Activated CD4-positive, alpha-beta T cell treated with anti-CD3 and anti-CD28 coated beads, Interleukin-2, amount 10 ng/mL, durations not matched to agents 24 days and 14 days (primary cell): ENCODE measurements at regions not wholly inside any gene's neighbourhood (a gene's known extent, or its start where the extent isn't known, plus 50 kb on each side); places are given as distances from the start of the nearest gene placed in this dataset.

ENCODE experiments used
- DNase-seq: peaks from one replicate; pipeline ENCODE4 v3.0.0; 2022
- H3K27ac Mint-ChIP-seq: one replicate; pipeline ENCODE4 v1.8.0; 2022; ENCODE audit warnings: mild to moderate bottlenecking, mixed read lengths
- H3K27me3 Mint-ChIP-seq: one replicate; pipeline ENCODE4 v1.8.0; 2022; ENCODE audit warnings: mixed read lengths
- H3K36me3 Mint-ChIP-seq: one replicate; pipeline ENCODE4 v1.8.0; 2022; ENCODE audit warnings: low read depth, mild to moderate bottlenecking, mixed read lengths
- H3K4me1 Mint-ChIP-seq: one replicate; pipeline ENCODE4 v1.8.0; 2021; ENCODE audit warnings: mixed read lengths
- H3K4me3 Mint-ChIP-seq: one replicate; pipeline ENCODE4 v1.8.0; 2022; ENCODE audit warnings: mild to moderate bottlenecking, moderate library complexity, mixed read lengths
- H3K9me3 Mint-ChIP-seq: one replicate; pipeline ENCODE4 v1.8.0; 2021; ENCODE audit warnings: mixed read lengths
- intact Hi-C: fragments of 100-400 bp; cut with micrococcal nuclease; formaldehyde crosslinking; loops from one replicate; pipeline ENCODE4 v1.15.1; 2023

GRCh38 chr10:52940921-52941320 is 168.3 kb upstream of the MBL2 start:
- H3K4me1 Mint-ChIP-seq = no peaks in the 10 kb centered on the region
- no peaks in the 10 kb centered on the region for H3K27me3 Mint-ChIP-seq
- H3K9me3 Mint-ChIP-seq = no peaks in the 10 kb centered on the region
- H3K4me3 Mint-ChIP-seq = no peak overlapping the region
- no peak for DNase-seq
- no peak overlapping the region for H3K27ac Mint-ChIP-seq
- intact Hi-C loops = no loop called here
- H3K36me3 Mint-ChIP-seq = no peaks in the 10 kb centered on the region

- intact Hi-C loops = no loop called here
- Mint-ChIP-seq H3K36me3 (no peaks in the 10 kb centered on the region), H3K27ac (no peak overlapping the region), H3K9me3 (no peaks in the 10 kb centered on the region), H3K4me3 (no peak overlapping the region), H3K4me1 (no peaks in the 10 kb centered on the region), H3K27me3 (no peaks in the 10 kb centered on the region)
- no peak for DNase-seq
Observed at GRCh38 chr10:52939894-52940293, 167.3 kb upstream of the MBL2 start.

GRCh38 chr10:52933748-52934147 is 161.2 kb upstream of the MBL2 start:
- Mint-ChIP-seq H3K27me3 (no peaks in the 10 kb centered on the region), H3K9me3 (no peaks in the 10 kb centered on the region), H3K27ac (no peak overlapping the region), H3K4me1 (no peaks in the 10 kb centered on the region), H3K4me3 (no peak overlapping the region), H3K36me3 (no peaks in the 10 kb centered on the region)
- DNase-seq = no peak
- intact Hi-C loops = no loop called here

- Mint-ChIP-seq H3K27ac (no peak overlapping the region), H3K9me3 (no peaks in the 10 kb centered on the region), H3K4me1 (no peaks in the 10 kb centered on the region), H3K36me3 (no peaks in the 10 kb centered on the region), H3K27me3 (no peaks in the 10 kb centered on the region), H3K4me3 (no peak overlapping the region)
- no peak for DNase-seq
- intact Hi-C loops = no loop called here
Observed at GRCh38 chr10:52927678-52928077, 155.1 kb upstream of the MBL2 start.

GRCh38 chr10:52923520-52923919 is 150.9 kb upstream of the MBL2 start:
- H3K4me3 Mint-ChIP-seq = no peak overlapping the region
- DNase-seq = no peak
- intact Hi-C loops = no loop called here
- H3K9me3 Mint-ChIP-seq = no peaks in the 10 kb centered on the region
- H3K27ac Mint-ChIP-seq = no peak overlapping the region
- no peaks in the 10 kb centered on the region for H3K36me3 Mint-ChIP-seq
- H3K4me1 Mint-ChIP-seq = no peaks in the 10 kb centered on the region
- H3K27me3 Mint-ChIP-seq = no peaks in the 10 kb centered on the region

- Mint-ChIP-seq H3K27ac (no peak overlapping the region), H3K4me1 (no peaks in the 10 kb centered on the region), H3K36me3 (no peaks in the 10 kb centered on the region), H3K4me3 (no peak overlapping the region), H3K27me3 (no peaks in the 10 kb centered on the region), H3K9me3 (no peaks in the 10 kb centered on the region)
- intact Hi-C loops = no loop called here
- DNase-seq = no peak
Observed at GRCh38 chr10:52918714-52919305, 146.2 kb upstream of the MBL2 start.

- Mint-ChIP-seq H3K4me3 (no peak overlapping the region), H3K9me3 (no peaks in the 10 kb centered on the region), H3K4me1 (no peaks in the 10 kb centered on the region), H3K36me3 (no peaks in the 10 kb centered on the region), H3K27me3 (no peaks in the 10 kb centered on the region), H3K27ac (no peak overlapping the region)
- DNase-seq = no peak
- intact Hi-C loops = no loop called here
Observed at GRCh38 chr10:52915391-52915790, 142.8 kb upstream of the MBL2 start.

- Mint-ChIP-seq H3K9me3 (no peaks in the 10 kb centered on the region), H3K27ac (no peak overlapping the region), H3K36me3 (no peaks in the 10 kb centered on the region), H3K4me1 (no peaks in the 10 kb centered on the region), H3K27me3 (no peaks in the 10 kb centered on the region), H3K4me3 (no peak overlapping the region)
- DNase-seq = no peak
- intact Hi-C loops = no loop called here
Observed at GRCh38 chr10:52911163-52911562, 138.6 kb upstream of the MBL2 start.

GRCh38 chr10:52908478-52908877 is 135.9 kb upstream of the MBL2 start:
- Mint-ChIP-seq H3K36me3 (no peaks in the 10 kb centered on the region), H3K4me1 (no peaks in the 10 kb centered on the region), H3K4me3 (no peak overlapping the region), H3K9me3 (no peaks in the 10 kb centered on the region), H3K27ac (no peak overlapping the region), H3K27me3 (no peaks in the 10 kb centered on the region)
- intact Hi-C loops = no loop called here
- DNase-seq = no peak

- H3K27me3 Mint-ChIP-seq = no peaks in the 10 kb centered on the region
- no peak for DNase-seq
- H3K4me1 Mint-ChIP-seq = no peaks in the 10 kb centered on the region
- H3K27ac Mint-ChIP-seq = no peak overlapping the region
- H3K9me3 Mint-ChIP-seq = no peaks in the 10 kb centered on the region
- intact Hi-C loops = no loop called here
- H3K4me3 Mint-ChIP-seq = no peak overlapping the region
- no peaks in the 10 kb centered on the region for H3K36me3 Mint-ChIP-seq
Observed at GRCh38 chr10:52906046-52906445, 133.5 kb upstream of the MBL2 start.

- H3K4me1 Mint-ChIP-seq = no peaks in the 10 kb centered on the region
- intact Hi-C loops = no loop called here
- H3K36me3 Mint-ChIP-seq = no peaks in the 10 kb centered on the region
- no peak for DNase-seq
- H3K9me3 Mint-ChIP-seq = no peaks in the 10 kb centered on the region
- H3K27ac Mint-ChIP-seq = no peak overlapping the region
- no peak overlapping the region for H3K4me3 Mint-ChIP-seq
- no peaks in the 10 kb centered on the region for H3K27me3 Mint-ChIP-seq
Observed at GRCh38 chr10:52903397-52903938, 130.9 kb upstream of the MBL2 start.

- no peak overlapping the region for H3K4me3 Mint-ChIP-seq
Observed at GRCh38 chr10:52900593-52900992, 128.0 kb upstream of the MBL2 start.

GRCh38 chr10:52897162-52897561 is 124.6 kb upstream of the MBL2 start:
- Mint-ChIP-seq H3K27me3 (no peaks in the 10 kb centered on the region), H3K27ac (no peak overlapping the region), H3K36me3 (no peaks in the 10 kb centered on the region), H3K4me3 (no peak overlapping the region), H3K4me1 (no peaks in the 10 kb centered on the region), H3K9me3 (no peaks in the 10 kb centered on the region)
- no peak for DNase-seq
- intact Hi-C loops = no loop called here

More at GRCh38 chr10:52900593-52900992, 128.0 kb upstream of the MBL2 start:
- intact Hi-C loops = no loop called here
- Mint-ChIP-seq H3K27me3 (no peaks in the 10 kb centered on the region), H3K4me1 (no peaks in the 10 kb centered on the region), H3K36me3 (no peaks in the 10 kb centered on the region), H3K27ac (no peak overlapping the region), H3K9me3 (no peaks in the 10 kb centered on the region)
- DNase-seq = no peak

GRCh38 chr10:52895059-52895458 is 122.5 kb upstream of the MBL2 start:
- intact Hi-C loops = no loop called here

GRCh38 chr10:52890281-52890680 is 117.7 kb upstream of the MBL2 start:
- Mint-ChIP-seq H3K9me3 (no peaks in the 10 kb centered on the region), H3K4me1 (no peaks in the 10 kb centered on the region), H3K27me3 (no peaks in the 10 kb centered on the region), H3K4me3 (no peak overlapping the region), H3K36me3 (no peaks in the 10 kb centered on the region), H3K27ac (no peak overlapping the region)
- intact Hi-C loops = no loop called here
- no peak for DNase-seq

More at GRCh38 chr10:52895059-52895458, 122.5 kb upstream of the MBL2 start:
- no peaks in the 10 kb centered on the region for H3K27me3 Mint-ChIP-seq
- no peaks in the 10 kb centered on the region for H3K9me3 Mint-ChIP-seq
- H3K36me3 Mint-ChIP-seq = no peaks in the 10 kb centered on the region
- no peak for DNase-seq
- H3K27ac Mint-ChIP-seq = no peak overlapping the region
- H3K4me1 Mint-ChIP-seq = no peaks in the 10 kb centered on the region
- no peak overlapping the region for H3K4me3 Mint-ChIP-seq
